KOPT-K1 (cell line): ENCODE measurements at regions not wholly inside any gene's neighbourhood (a gene's known extent, or its start where the extent isn't known, plus 50 kb on each side); places are given as distances from the start of the nearest gene placed in this dataset.

Source experiments
- H3K27ac ChIP-seq: fragments of 200-600 bp; sonication (generic); 2 replicates; pipeline ENCODE4 v1.5.1; 2016; ENCODE audit warnings: antibody characterized with exemption, mild to moderate bottlenecking, low read depth, low read length; ENCODE audit not compliant: poor library complexity, severe bottlenecking
- H3K36me3 ChIP-seq: fragments of 200-600 bp; sonication (generic); 2 replicates; pipeline ENCODE4 v1.5.1; 2017; ENCODE audit warnings: antibody characterized with exemption, mild to moderate bottlenecking, low read length, moderate library complexity; ENCODE audit not compliant: insufficient read depth
- H3K9me3 ChIP-seq: fragments of 200-600 bp; sonication (generic); 2 replicates; pipeline ENCODE4 v1.5.1; 2017; ENCODE audit warnings: antibody characterized with exemption, low read length, mild to moderate bottlenecking; ENCODE audit not compliant: insufficient read depth, poor library complexity, severe bottlenecking

DNA sequence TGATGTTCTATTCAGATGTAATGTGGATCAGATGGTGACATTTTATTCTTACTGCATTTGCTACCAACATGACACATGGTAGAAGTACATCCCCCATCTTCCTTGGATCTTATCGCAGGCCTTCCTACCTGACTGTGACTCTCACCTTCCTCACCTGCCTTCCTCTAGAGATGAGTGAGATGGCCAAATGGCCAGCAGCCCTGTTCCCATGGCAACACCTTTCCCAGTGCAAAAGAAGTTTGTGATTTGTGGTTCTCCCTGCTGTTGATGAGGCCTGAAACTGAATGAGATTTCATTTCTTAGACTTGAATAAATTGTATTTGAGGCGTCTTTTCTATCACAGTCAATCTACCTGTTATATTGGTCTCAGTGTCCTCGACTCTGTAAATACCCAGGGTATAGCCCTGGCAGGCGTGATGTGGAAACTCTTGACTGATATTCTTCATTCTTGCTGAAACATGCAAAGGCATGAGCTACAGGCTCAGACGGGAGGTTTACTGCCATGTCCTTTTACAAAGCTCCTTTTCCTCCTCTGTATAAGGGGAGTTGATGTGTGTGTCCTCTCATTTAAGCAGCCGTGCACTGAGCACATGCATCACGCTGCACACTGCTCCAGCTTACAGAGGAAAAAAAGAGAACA is 440.7 kb upstream of the AKR1E2 start:
- no peaks in the 10 kb centered on the region for H3K9me3 ChIP-seq
- no peaks in the 10 kb centered on the region for H3K36me3 ChIP-seq
- H3K27ac ChIP-seq, result no peak overlapping the region

DNA sequence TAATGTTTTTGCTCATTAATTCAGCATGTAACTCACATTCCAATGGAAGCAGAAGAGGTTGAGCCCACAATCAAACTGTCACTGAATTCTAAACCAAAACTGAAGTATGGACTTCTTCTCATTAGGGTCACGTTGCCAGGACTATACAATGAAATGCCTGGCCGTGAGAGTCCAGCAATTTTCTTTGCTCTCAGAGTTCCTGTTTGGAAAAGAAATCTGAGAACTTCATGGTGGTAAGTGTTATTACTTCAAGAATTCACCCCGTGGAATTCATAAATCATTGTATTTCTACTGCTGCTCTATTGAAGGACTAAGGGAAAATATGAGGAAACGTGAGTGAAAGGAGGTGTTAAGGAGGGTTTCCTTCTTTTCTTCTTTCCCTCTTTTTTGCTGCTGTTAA is 441.8 kb upstream of the AKR1E2 start:
- Histone ChIP-seq H3K36me3 (no peaks in the 10 kb centered on the region), H3K27ac (no peak overlapping the region), H3K9me3 (no peaks in the 10 kb centered on the region)

GRCh38 chr10:4383651-4384098 is 442.3 kb upstream of the AKR1E2 start:
- no peaks in the 10 kb centered on the region for H3K9me3 ChIP-seq
- no peaks in the 10 kb centered on the region for H3K36me3 ChIP-seq
- no peak overlapping the region for H3K27ac ChIP-seq

DNA sequence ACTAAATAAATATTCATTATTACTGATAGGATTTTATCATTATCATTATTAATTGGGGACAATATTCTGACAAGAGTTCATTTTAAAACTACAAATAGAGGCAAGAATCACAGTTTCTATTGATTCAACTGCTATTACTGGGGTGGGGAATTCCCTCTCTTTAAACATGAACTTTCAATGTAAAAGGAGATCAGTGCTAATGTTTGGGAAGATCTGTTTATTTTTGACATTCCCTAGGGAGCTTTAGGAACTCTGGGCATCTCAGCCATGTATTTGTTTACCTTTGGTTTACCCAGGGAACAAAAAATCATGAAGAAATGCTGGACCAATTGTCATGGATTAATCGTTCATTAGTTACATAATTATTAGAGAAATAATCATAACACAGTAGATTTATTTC is 443.2 kb upstream of the AKR1E2 start:
- Histone ChIP-seq H3K27ac (no peak overlapping the region), H3K9me3 (no peaks in the 10 kb centered on the region), H3K36me3 (no peaks in the 10 kb centered on the region)

DNA sequence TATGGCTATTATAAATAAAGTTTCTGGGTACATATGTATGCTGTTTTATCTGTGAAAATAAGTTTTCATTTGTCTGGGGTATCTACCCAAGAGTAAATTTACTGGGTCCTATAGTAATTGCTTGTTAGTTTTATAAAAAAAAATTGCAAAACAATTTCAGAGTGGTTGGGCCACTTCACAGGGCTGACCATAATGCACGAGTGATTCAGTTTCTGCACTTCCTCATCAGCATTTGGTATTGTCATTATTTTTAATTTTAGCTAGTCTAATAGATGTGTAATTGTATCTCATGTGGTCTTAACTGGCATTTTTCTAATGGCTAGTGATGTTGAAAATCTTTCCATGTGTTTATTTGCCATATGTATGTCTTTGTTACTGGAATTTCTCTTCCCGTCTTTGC is 452.4 kb upstream of the AKR1E2 start:
- Histone ChIP-seq H3K27ac (no peak overlapping the region), H3K36me3 (no peaks in the 10 kb centered on the region), H3K9me3 (no peaks in the 10 kb centered on the region)

GRCh38 chr10:4373098-4373497 is 452.9 kb upstream of the AKR1E2 start:
- no peaks in the 10 kb centered on the region for H3K36me3 ChIP-seq
- H3K9me3 ChIP-seq, result no peaks in the 10 kb centered on the region
- no peak overlapping the region for H3K27ac ChIP-seq

DNA sequence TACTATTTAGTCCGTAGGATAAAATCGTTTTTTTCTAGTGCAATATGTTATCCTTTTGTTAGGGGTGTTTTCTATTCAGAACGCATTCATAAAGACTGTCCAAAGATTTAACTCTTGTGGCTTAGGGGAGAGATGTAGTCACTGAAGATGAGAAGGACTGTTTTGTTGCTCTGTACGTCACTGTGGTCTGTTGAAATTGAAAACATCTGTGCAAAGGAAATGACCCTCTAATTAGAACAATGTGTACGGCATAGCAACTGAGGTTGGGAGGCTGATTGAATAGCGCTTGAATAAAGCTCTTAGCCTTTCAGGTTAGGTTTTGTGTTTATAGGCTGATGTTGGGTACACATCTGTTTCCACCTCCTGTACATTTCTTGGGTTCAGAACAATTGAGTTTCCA is 453.4 kb upstream of the AKR1E2 start:
- Histone ChIP-seq H3K36me3 (no peaks in the 10 kb centered on the region), H3K9me3 (no peaks in the 10 kb centered on the region), H3K27ac (no peak overlapping the region)

- H3K36me3 ChIP-seq, result no peaks in the 10 kb centered on the region
- H3K27ac ChIP-seq, result no peak overlapping the region
- H3K9me3 ChIP-seq, result no peaks in the 10 kb centered on the region
Measured at GRCh38 chr10:4371691-4372295, 454.2 kb upstream of the AKR1E2 start.

DNA sequence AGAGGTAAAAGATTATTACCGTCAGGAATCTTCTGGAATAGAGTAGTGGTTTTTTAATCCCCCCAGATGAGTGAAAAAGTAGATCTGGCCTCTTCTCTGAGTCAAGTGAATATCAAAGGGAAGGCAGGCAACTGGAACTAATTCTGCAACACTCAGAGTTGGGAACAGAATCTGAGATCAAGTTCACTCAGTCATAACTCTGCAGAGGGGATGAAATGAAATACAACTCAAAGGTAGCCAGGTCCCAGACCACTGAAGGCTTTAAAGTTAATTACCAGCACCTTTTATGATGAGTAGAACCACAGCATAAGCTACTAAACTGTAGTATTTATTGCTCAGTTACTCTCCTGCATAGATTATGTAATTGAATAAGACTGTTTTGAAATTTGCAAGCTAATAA is 455.6 kb upstream of the AKR1E2 start:
- no peaks in the 10 kb centered on the region for H3K36me3 ChIP-seq
- H3K9me3 ChIP-seq, result no peaks in the 10 kb centered on the region
- no peak overlapping the region for H3K27ac ChIP-seq

DNA sequence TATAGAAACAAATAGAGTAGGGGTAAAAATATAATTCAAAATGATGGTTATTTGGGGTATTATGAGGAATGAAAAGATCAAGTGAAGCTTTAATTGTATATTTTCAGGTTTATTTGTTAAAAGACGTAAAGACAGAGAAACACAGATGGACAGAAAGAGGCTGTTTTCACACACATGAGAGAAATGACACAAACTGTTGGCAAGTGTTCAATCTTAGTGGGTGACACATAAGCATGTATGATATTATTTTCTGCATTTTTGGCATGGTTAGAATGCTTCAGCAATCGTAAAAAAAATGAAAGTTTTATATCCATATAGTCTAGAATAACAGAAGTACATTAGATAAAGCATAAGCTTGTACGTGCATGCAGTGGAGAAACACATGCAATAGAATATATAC is 464.4 kb upstream of the AKR1E2 start:
- Histone ChIP-seq H3K27ac (no peak overlapping the region), H3K36me3 (no peaks in the 10 kb centered on the region), H3K9me3 (no peaks in the 10 kb centered on the region)

DNA sequence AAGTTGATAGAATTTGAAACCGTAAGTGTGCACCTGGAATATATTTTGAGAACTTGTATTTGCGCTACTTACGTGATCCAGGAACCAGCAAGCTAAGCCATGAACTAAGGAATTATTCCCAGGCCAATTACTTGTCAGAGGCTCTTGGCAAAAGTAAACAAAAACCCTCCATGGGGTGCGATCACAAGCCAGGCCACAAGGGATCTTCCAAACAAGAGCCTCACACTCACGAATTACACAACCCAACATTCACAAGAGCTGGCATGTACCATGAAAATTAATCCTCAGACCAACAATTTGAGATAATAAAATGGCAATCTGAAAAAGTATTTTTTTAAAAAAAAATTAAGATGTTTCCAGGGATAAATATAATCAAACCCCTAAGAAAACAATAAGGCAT is 467.0 kb upstream of the AKR1E2 start:
- Histone ChIP-seq H3K27ac (no peak overlapping the region), H3K36me3 (no peaks in the 10 kb centered on the region), H3K9me3 (no peaks in the 10 kb centered on the region)

GRCh38 chr10:4357911-4358310 is 468.1 kb upstream of the AKR1E2 start:
- no peaks in the 10 kb centered on the region for H3K36me3 ChIP-seq
- no peak overlapping the region for H3K27ac ChIP-seq
- H3K9me3 ChIP-seq, result no peaks in the 10 kb centered on the region

DNA sequence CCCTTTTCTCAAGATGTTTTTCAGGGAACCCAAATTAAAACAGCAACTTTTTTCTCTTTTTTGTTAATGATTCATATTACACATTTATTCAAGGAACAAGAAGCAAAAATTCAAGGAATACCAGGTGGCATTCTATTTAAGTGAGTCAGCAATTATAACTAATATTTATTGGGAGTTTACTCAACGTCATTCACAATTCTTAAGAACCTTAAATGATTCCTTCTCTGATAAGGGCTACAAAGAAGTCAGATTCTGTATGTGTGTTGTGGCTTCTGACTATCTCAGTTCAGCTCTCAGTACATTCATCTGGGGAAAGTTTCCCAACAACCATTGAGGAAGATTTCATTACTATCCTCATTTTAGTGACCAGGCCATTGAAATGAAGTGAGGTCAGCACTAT is 470.7 kb upstream of the AKR1E2 start:
- no peaks in the 10 kb centered on the region for H3K9me3 ChIP-seq
- H3K36me3 ChIP-seq, result no peaks in the 10 kb centered on the region
- H3K27ac ChIP-seq, result no peak overlapping the region

- Histone ChIP-seq H3K27ac (no peak overlapping the region), H3K9me3 (no peaks in the 10 kb centered on the region), H3K36me3 (no peaks in the 10 kb centered on the region)
Measured at GRCh38 chr10:4354382-4354812, 471.6 kb upstream of the AKR1E2 start.

DNA sequence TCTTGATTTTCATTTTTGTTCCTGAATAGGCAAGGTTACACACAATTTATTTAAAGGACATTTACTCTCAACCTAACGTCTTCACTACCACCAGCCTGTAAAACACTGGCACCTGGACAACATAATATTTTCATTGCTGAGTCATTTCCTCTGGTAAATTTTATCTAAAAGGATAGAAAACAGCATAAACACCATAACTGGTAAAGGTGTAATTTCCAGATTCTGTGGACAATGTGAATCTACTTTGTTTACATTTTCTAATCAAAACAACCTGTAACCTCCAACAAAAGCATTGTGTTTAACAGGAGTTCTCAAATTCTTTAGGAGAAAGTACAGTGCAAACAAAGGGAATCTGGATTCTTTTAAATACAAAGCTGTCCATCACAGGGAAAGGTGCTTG is 472.0 kb upstream of the AKR1E2 start:
- Histone ChIP-seq H3K36me3 (no peaks in the 10 kb centered on the region), H3K9me3 (no peaks in the 10 kb centered on the region), H3K27ac (no peak overlapping the region)

- H3K36me3 ChIP-seq, result no peaks in the 10 kb centered on the region
- H3K9me3 ChIP-seq, result no peaks in the 10 kb centered on the region
- no peak overlapping the region for H3K27ac ChIP-seq
Measured at GRCh38 chr10:4353059-4353655, 472.9 kb upstream of the AKR1E2 start.
